GM21528 (cell line): ENCODE measurements at regions not wholly inside any gene's neighbourhood (a gene's known extent, or its start where the extent isn't known, plus 50 kb on each side); places are given as distances from the start of the nearest gene placed in this dataset.
"Not testable (repeated sequence)": the region's sequence is repeated elsewhere in the genome, so short reads cannot be mapped to it uniquely, and the experiment has no call there.

ENCODE experiments used
- ATAC-seq: cut with Tn5 transposase; IDR thresholded peaks from one replicate; pipeline ENCODE4 v1.9.1; 2021; ENCODE audit warnings: mild to moderate bottlenecking, moderate library complexity; ENCODE audit not compliant: unreplicated experiment, low FRiP score

GRCh38 chr9:104980039-104980654 is 52.2 kb upstream of the ABCA1 start:
- no peak for ATAC-seq

- no peak for ATAC-seq
Measured at GRCh38 chr9:104981543-104982129, 53.7 kb upstream of the ABCA1 start.

GRCh38 chr9:104982543-104982942 is 54.6 kb upstream of the ABCA1 start:
- ATAC-seq: no peak

GRCh38 chr9:104983491-104983890 is 55.5 kb upstream of the ABCA1 start:
- no peak for ATAC-seq

- no peak for ATAC-seq
Measured at GRCh38 chr9:104984121-104984520, 56.2 kb upstream of the ABCA1 start.

- ATAC-seq: no peak
Measured at GRCh38 chr9:104984542-104984941, 56.6 kb upstream of the ABCA1 start.

GRCh38 chr9:104984948-104985347 is 57.0 kb upstream of the ABCA1 start:
- ATAC-seq: no peak

GRCh38 chr9:104986096-104986495 is 58.1 kb upstream of the ABCA1 start:
- no peak for ATAC-seq

- no peak for ATAC-seq
Measured at GRCh38 chr9:104987743-104988142, 59.8 kb upstream of the ABCA1 start.

GRCh38 chr9:104988539-104988938 is 60.6 kb upstream of the ABCA1 start:
- ATAC-seq: no peak

- peak; percentile 90 for ATAC-seq
Measured at GRCh38 chr9:104991144-104991953, 63.4 kb upstream of the ABCA1 start.

- ATAC-seq: no peak
Measured at GRCh38 chr9:104992659-104993058, 64.7 kb upstream of the ABCA1 start.

- ATAC-seq: no peak
Measured at GRCh38 chr9:104993291-104993963, 65.5 kb upstream of the ABCA1 start.

- ATAC-seq: no peak
Measured at GRCh38 chr9:104997536-104997935, 69.6 kb upstream of the ABCA1 start.

GRCh38 chr9:104999136-104999535 is 71.2 kb upstream of the ABCA1 start:
- ATAC-seq: no peak

- not testable (repeated sequence) for ATAC-seq
Measured at GRCh38 chr9:105000529-105000928, 72.6 kb upstream of the ABCA1 start.

- no peak for ATAC-seq
Measured at GRCh38 chr9:105004466-105005090, 76.6 kb upstream of the ABCA1 start.

- ATAC-seq: no peak
Measured at GRCh38 chr9:105005186-105005585, 77.2 kb upstream of the ABCA1 start.

GRCh38 chr9:105006514-105006913 is 78.6 kb upstream of the ABCA1 start:
- no peak for ATAC-seq

- ATAC-seq: no peak
Measured at GRCh38 chr9:105007143-105007542, 79.2 kb upstream of the ABCA1 start.

- not testable (repeated sequence) for ATAC-seq
Measured at GRCh38 chr9:105010089-105010488, 82.1 kb upstream of the ABCA1 start.
